GM21529 (cell line): ENCODE measurements at regions not wholly inside any gene's neighbourhood (a gene's known extent, or its start where the extent isn't known, plus 50 kb on each side); places are given as distances from the start of the nearest gene placed in this dataset.
"Not testable (repeated sequence)": the region's sequence is repeated elsewhere in the genome, so short reads cannot be mapped to it uniquely, and the experiment has no call there.

ENCODE experiments used
- ATAC-seq: cut with Tn5 transposase; IDR thresholded peaks from one replicate; pipeline ENCODE4 v1.9.1; 2021; ENCODE audit not compliant: unreplicated experiment

- not testable (repeated sequence) for ATAC-seq
Measured at GRCh38 chr9:39559384-39559783, 203.9 kb downstream of the SPATA31A1 start.

- not testable (repeated sequence) for ATAC-seq
Measured at GRCh38 chr9:39566782-39567181, 211.3 kb downstream of the SPATA31A1 start.

GRCh38 chr9:39567396-39567795, 211.9 kb downstream of the SPATA31A1 start:
- ATAC-seq: not testable (repeated sequence)

- ATAC-seq: not testable (repeated sequence)
Measured at GRCh38 chr9:39568900-39569299, 213.4 kb downstream of the SPATA31A1 start.

- not testable (repeated sequence) for ATAC-seq
Measured at GRCh38 chr9:39573024-39574022, 217.9 kb downstream of the SPATA31A1 start.

- not testable (repeated sequence) for ATAC-seq
Measured at GRCh38 chr9:39579000-39579399, 223.5 kb downstream of the SPATA31A1 start.

GRCh38 chr9:39581296-39581695, 225.8 kb downstream of the SPATA31A1 start:
- not testable (repeated sequence) for ATAC-seq

GRCh38 chr9:39582677-39583412, 227.4 kb downstream of the SPATA31A1 start:
- not testable (repeated sequence) for ATAC-seq

GRCh38 chr9:39583413-39583747, 227.9 kb downstream of the SPATA31A1 start:
- not testable (repeated sequence) for ATAC-seq

GRCh38 chr9:39585233-39585632, 229.8 kb downstream of the SPATA31A1 start:
- ATAC-seq: not testable (repeated sequence)

GRCh38 chr9:39587844-39588499, 232.5 kb downstream of the SPATA31A1 start:
- no peak for ATAC-seq

GRCh38 chr9:39588500-39589137, 233.2 kb downstream of the SPATA31A1 start:
- ATAC-seq: no peak

GRCh38 chr9:39604089-39604488, 248.6 kb downstream of the SPATA31A1 start:
- not testable (repeated sequence) for ATAC-seq

GRCh38 chr9:39611449-39612231, 256.2 kb downstream of the SPATA31A1 start:
- peak; percentile 96 for ATAC-seq

GRCh38 chr9:39616480-39616879, 261.0 kb downstream of the SPATA31A1 start:
- ATAC-seq: not testable (repeated sequence)

- not testable (repeated sequence) for ATAC-seq
Measured at GRCh38 chr9:39624048-39624447, 268.6 kb downstream of the SPATA31A1 start.

GRCh38 chr9:39632071-39632470, 276.6 kb downstream of the SPATA31A1 start:
- ATAC-seq: not testable (repeated sequence)

- ATAC-seq: not testable (repeated sequence)
Measured at GRCh38 chr9:39649029-39649428, 293.6 kb downstream of the SPATA31A1 start.

- not testable (repeated sequence) for ATAC-seq
Measured at GRCh38 chr9:39656960-39657603, 301.6 kb downstream of the SPATA31A1 start.
